ENCODE measurements at regions not wholly inside any gene's neighbourhood (a gene's known extent, or its start where the extent isn't known, plus 50 kb on each side); places are given as distances from the start of the nearest gene placed in this dataset.

GRCh38 chr4:136805617-136806016 is 726.7 kb downstream of the PCDH18 start:
- DNase-seq = no peak
- no peaks in the 10 kb centered on the region for H3K4me1 ChIP-seq
- intact Hi-C loops (cut with DNase I) = no loop called here
- H3K36me3 ChIP-seq = no peaks in the 10 kb centered on the region
- no peak for TF ChIP-seq POLR2AphosphoS5 (IDR thresholded peaks at IDR 0.05)
- no peak for TF ChIP-seq POLR2A (IDR thresholded peaks at IDR 0.05)
- TF ChIP-seq, protein P1, sequence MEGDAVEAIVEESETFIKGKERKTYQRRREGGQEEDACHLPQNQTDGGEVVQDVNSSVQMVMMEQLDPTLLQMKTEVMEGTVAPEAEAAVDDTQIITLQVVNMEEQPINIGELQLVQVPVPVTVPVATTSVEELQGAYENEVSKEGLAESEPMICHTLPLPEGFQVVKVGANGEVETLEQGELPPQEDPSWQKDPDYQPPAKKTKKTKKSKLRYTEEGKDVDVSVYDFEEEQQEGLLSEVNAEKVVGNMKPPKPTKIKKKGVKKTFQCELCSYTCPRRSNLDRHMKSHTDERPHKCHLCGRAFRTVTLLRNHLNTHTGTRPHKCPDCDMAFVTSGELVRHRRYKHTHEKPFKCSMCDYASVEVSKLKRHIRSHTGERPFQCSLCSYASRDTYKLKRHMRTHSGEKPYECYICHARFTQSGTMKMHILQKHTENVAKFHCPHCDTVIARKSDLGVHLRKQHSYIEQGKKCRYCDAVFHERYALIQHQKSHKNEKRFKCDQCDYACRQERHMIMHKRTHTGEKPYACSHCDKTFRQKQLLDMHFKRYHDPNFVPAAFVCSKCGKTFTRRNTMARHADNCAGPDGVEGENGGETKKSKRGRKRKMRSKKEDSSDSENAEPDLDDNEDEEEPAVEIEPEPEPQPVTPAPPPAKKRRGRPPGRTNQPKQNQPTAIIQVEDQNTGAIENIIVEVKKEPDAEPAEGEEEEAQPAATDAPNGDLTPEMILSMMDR (IDR thresholded peaks at IDR 0.05) = no peak
- WGBS, 2 donors = 42 to 87% methylated on average over 2 of the region's 2 CpGs
- no peak overlapping the region for H3K27ac ChIP-seq
- H3K9me3 ChIP-seq = no peaks in the 10 kb centered on the region
- no peak overlapping the region for H3K4me3 ChIP-seq
- H3K27me3 ChIP-seq = no peaks in the 10 kb centered on the region

GRCh38 chr4:136803433-136803832 is 728.9 kb downstream of the PCDH18 start:
- Histone ChIP-seq H3K4me1 (no peaks in the 10 kb centered on the region), H3K27ac (no peak overlapping the region), H3K27me3 (no peaks in the 10 kb centered on the region), H3K9me3 (no peaks in the 10 kb centered on the region), H3K36me3 (no peaks in the 10 kb centered on the region), H3K4me3 (no peak overlapping the region)
- no peak for DNase-seq
- TF ChIP-seq, protein P1 (IDR thresholded peaks at IDR 0.05) = no peak
- no peak for TF ChIP-seq EP300 (IDR thresholded peaks at IDR 0.05)
- no peak for TF ChIP-seq POLR2A (IDR thresholded peaks at IDR 0.05)
- no peak for TF ChIP-seq POLR2AphosphoS5 (IDR thresholded peaks at IDR 0.05)
- whole genome bisulfite sequencing, 2 donors = 74 to 86% methylated on average over 3 of the region's 3 CpGs
- intact Hi-C loops (cut with DNase I) = no loop called here

DNA sequence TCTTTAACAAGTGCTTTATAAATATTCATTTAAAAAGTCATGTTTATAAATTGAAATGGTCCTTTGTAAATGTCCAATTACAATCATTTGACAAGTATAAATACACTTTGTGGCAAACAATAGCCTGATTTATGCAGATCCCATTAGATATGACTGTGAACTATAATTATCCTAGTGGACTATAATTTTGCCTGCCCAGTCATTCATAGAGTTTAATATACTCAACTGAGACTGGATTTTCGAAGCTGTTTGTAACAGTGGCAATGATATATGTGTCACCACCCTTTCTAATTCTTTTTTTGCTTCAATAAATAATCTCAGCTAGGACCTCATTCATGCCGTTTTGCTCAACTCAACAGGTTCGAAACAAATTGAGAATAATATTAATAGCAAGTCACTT is 732.0 kb downstream of the PCDH18 start:
- Histone ChIP-seq H3K36me3 (no peaks in the 10 kb centered on the region), H3K9me3 (no peaks in the 10 kb centered on the region), H3K27ac (no peak overlapping the region), H3K27me3 (no peaks in the 10 kb centered on the region), H3K4me1 (no peaks in the 10 kb centered on the region), H3K4me3 (no peak overlapping the region)
- DNase-seq = no peak
- WGBS, 2 donors = 83 to 85% methylated on average over 3 of the region's 3 CpGs
- intact Hi-C loops (cut with DNase I) = no loop called here
- no peak for TF ChIP-seq POLR2A (IDR thresholded peaks at IDR 0.05)
- no peak for TF ChIP-seq EP300 (IDR thresholded peaks at IDR 0.05)
- TF ChIP-seq, protein P1 (IDR thresholded peaks at IDR 0.05) = no peak
- no peak for TF ChIP-seq POLR2AphosphoS5 (IDR thresholded peaks at IDR 0.05)

- no peak for TF ChIP-seq POLR2A (IDR thresholded peaks at IDR 0.05)
- no peak for TF ChIP-seq EP300 (IDR thresholded peaks at IDR 0.05)
- no peak for TF ChIP-seq POLR2AphosphoS5 (IDR thresholded peaks at IDR 0.05)
- TF ChIP-seq, protein P1 (IDR thresholded peaks at IDR 0.05) = no peak
- H3K27ac ChIP-seq = no peak overlapping the region
- 90 to 93% methylated on average over 3 of the region's 3 CpGs for WGBS, 2 donors
- no peaks in the 10 kb centered on the region for H3K36me3 ChIP-seq
- no peak overlapping the region for H3K4me3 ChIP-seq
- H3K9me3 ChIP-seq = no peaks in the 10 kb centered on the region
- DNase-seq = no peak
- no peaks in the 10 kb centered on the region for H3K4me1 ChIP-seq
- H3K27me3 ChIP-seq = no peaks in the 10 kb centered on the region
- intact Hi-C loops (cut with DNase I) = no loop called here
Observed at GRCh38 chr4:136796953-136797352, 735.3 kb downstream of the PCDH18 start.

DNA sequence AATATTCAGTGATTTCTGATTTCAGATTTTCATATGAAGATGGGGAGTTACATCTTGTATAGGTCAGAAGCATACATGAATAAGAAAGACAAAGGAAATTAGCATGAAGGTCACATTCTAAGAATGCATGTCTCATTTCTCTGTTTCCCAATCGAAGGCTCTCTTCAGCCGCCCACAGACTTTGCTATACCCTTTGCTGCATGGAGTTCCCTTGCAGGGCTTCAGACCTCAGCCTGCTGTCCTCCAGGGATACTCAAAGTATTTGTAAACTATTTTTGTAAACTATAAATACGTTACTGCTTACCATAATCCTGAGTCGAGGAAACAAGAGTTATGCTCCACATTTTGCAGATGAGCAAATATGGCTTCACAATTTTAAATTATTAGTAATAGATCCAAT is 738.4 kb downstream of the PCDH18 start:
- no peaks in the 10 kb centered on the region for H3K9me3 ChIP-seq
- intact Hi-C loops (cut with DNase I) = no loop called here
- H3K27ac ChIP-seq = no peak overlapping the region
- H3K4me3 ChIP-seq = no peak overlapping the region
- WGBS, 2 donors = 73 to 81% methylated on average over 4 of the region's 4 CpGs
- no peaks in the 10 kb centered on the region for H3K4me1 ChIP-seq
- no peaks in the 10 kb centered on the region for H3K36me3 ChIP-seq
- TF ChIP-seq, protein P1 (IDR thresholded peaks at IDR 0.05) = no peak
- TF ChIP-seq POLR2AphosphoS5 (IDR thresholded peaks at IDR 0.05) = no peak
- no peak for TF ChIP-seq EP300 (IDR thresholded peaks at IDR 0.05)
- TF ChIP-seq POLR2A (IDR thresholded peaks at IDR 0.05) = no peak
- no peak for DNase-seq
- H3K27me3 ChIP-seq = no peaks in the 10 kb centered on the region
